Gastrocnemius medialis (tissue), 4 donors: ENCODE measurements at regions not wholly inside any gene's neighbourhood (a gene's known extent, or its start where the extent isn't known, plus 50 kb on each side); places are given as distances from the start of the nearest gene placed in this dataset.

Source experiments
- ATAC-seq, 2 donors: fragments of 150-250 bp; one replicate each; pipeline ENCODE4 v1.9.1; 2016
- DNase-seq, 2 donors: peaks; one replicate each; pipeline ENCODE4 v3.0.0-alpha.2; 2019
- H3K27ac ChIP-seq, 4 donors: fragments of 200-600 bp; sonication (generic); 1 replicate in 1 of 4; 2 replicates in 3 of 4; pipeline ENCODE4 v1.5.1; 2016 to 2018; ENCODE audit warnings: mild to moderate bottlenecking in 2 of 4, moderate library complexity in 1 of 4
- H3K27me3 ChIP-seq, 3 donors: fragments of 200-600 bp; sonication (generic) in 2 of 3; 1 replicate in 1 of 3; 2 replicates in 2 of 3; pipeline versions ENCODE4 v1.5.1 to v1.6.0; 2016 to 2019; ENCODE audit warnings: mild to moderate bottlenecking in 1 of 3, moderate library complexity in 1 of 3
- H3K36me3 ChIP-seq, 2 donors: fragments of 200-600 bp; sonication (generic) in 1 of 2; one replicate each; pipeline ENCODE4 v1.5.1; 2017 to 2018
- H3K4me1 ChIP-seq, 2 donors: fragments of 200-600 bp; sonication (generic) in 1 of 2; one replicate each; pipeline ENCODE4 v1.5.1; 2016 to 2017; ENCODE audit warnings: mild to moderate bottlenecking in 2 of 2
- H3K4me3 ChIP-seq, 4 donors: fragments of 200-600 bp; sonication (generic) in 3 of 4; 1 replicate in 1 of 4; 2 replicates in 3 of 4; pipeline ENCODE4 v1.5.1; 2016 to 2019; ENCODE audit warnings: mild to moderate bottlenecking in 2 of 4
- H3K9me3 ChIP-seq, 3 donors: fragments of 200-600 bp; sonication (generic) in 2 of 3; 1 replicate in 1 of 3; 2 replicates in 2 of 3; pipeline ENCODE4 v1.5.1; 2016 to 2019
- POLR2A ChIP-seq, 2 donors: fragments of 450-650 bp; IDR thresholded peaks; one replicate each; pipeline ENCODE4 v1.6.1; 2017; ENCODE audit warnings: antibody characterized with exemption in 2 of 2, mild to moderate bottlenecking in 2 of 2, moderate library complexity in 2 of 2
- in situ Hi-C, 4 donors: fragments of 200-750 bp; cut with MboI; loops; one replicate each; pipeline versions ENCODE4 v1.15.0 to v1.8.0; 2017; ENCODE audit warnings: low sequenced_read_pairs in 4 of 4
- intact Hi-C: fragments of 100-400 bp; cut with DNase I; formaldehyde crosslinking; loops from one replicate; pipeline ENCODE4 v1.15.1; 2023; ENCODE audit warnings: low total_unique reads
- TF ChIP-seq, protein P1 (sequence below), 5 experiments: fragments of 450-650 bp in 3 of 5; fragments of 200-600 bp in 2 of 5; sonication (generic) in 2 of 5; IDR thresholded peaks in 4 of 5; conservative IDR thresholded peaks in 1 of 5; 1 replicate in 4 of 5; 2 replicates in 1 of 5; pipeline ENCODE4 v1.5.1; 2016 to 2019; ENCODE audit warnings: antibody characterized with exemption in 5 of 5, mild to moderate bottlenecking in 3 of 5, moderate library complexity in 3 of 5

DNA sequence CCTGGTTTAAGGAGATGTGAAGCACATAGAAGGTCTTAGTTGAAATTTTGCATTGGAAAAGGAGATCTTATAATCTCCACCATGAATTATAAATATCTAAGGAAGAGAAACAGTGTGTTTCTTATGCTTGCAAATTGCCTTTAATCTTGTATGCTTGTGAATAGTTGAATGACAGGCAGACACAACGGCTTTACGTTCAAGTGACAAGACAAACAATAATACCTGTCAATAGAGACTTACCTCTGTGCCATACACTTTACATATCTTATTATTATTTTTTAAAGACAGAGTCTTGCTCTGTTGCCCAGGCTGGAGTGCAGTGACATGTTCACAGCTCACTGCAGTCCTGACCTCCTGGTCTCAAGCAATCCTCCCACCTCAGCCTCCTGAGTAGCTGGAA lies 113.7 kb downstream of the QPCT start:
- no peak overlapping the region for H3K4me3 ChIP-seq
- intact Hi-C loops: no loop called here
- in situ Hi-C loops: no loop called here
- no peak for DNase-seq
- no peaks in the 10 kb centered on the region for H3K4me1 ChIP-seq
- H3K27me3 ChIP-seq: no peaks in the 10 kb centered on the region
- no peak for TF ChIP-seq POLR2A (IDR thresholded peaks at IDR 0.05)
- TF ChIP-seq, protein P1, sequence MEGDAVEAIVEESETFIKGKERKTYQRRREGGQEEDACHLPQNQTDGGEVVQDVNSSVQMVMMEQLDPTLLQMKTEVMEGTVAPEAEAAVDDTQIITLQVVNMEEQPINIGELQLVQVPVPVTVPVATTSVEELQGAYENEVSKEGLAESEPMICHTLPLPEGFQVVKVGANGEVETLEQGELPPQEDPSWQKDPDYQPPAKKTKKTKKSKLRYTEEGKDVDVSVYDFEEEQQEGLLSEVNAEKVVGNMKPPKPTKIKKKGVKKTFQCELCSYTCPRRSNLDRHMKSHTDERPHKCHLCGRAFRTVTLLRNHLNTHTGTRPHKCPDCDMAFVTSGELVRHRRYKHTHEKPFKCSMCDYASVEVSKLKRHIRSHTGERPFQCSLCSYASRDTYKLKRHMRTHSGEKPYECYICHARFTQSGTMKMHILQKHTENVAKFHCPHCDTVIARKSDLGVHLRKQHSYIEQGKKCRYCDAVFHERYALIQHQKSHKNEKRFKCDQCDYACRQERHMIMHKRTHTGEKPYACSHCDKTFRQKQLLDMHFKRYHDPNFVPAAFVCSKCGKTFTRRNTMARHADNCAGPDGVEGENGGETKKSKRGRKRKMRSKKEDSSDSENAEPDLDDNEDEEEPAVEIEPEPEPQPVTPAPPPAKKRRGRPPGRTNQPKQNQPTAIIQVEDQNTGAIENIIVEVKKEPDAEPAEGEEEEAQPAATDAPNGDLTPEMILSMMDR (IDR thresholded peaks at IDR 0.05 in 4 of 5, conservative IDR thresholded peaks at IDR 0.05 in 1 of 5): no peak
- no peak for ATAC-seq
- no peaks in the 10 kb centered on the region for H3K9me3 ChIP-seq
- no peak overlapping the region for H3K27ac ChIP-seq
- no peaks in the 10 kb centered on the region for H3K36me3 ChIP-seq

DNA sequence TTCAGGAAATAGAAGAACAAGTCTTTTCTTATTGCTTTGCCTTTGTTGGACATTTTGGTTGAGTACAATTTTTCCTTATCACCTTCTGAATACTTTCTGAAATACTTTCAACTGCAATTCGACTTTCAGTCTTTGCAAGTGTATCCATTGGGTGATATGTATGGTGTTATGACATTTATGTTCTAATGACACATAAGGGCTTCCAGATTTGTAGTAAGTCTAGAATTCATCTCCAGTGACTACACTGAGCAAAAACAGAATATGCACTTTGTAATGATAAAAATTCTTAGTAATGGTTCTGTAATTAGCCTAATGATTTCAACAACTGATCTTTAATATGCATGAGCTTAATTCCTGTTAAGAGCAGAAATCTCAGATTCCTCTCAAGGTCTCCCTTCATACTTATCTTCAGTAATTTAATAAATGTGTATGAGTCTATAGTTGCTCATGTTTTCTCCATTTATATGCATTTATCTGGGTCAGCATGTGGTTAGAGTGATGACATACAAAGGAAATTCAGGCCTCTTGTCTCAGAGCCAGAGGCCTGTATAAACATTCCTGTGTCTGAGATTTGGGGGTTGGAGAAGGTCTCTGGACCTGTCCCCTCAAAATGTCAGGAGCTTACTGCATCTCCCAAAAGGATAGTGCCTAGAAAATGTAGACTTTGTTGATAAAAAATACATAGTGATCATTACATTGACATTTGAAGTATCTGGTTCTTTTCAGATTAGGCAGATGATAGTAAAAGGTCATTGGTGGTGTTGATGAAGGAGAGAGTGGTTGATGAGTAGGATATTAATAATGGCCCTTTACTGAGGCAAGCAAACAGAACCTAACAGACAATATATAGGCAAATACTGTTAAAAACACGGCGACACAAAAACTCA lies 114.9 kb downstream of the QPCT start:
- intact Hi-C loops (no loop called here), in situ Hi-C loops (no loop called here)
- H3K27ac ChIP-seq: no peak overlapping the region
- no peak overlapping the region for H3K4me3 ChIP-seq
- H3K9me3 ChIP-seq: no peaks in the 10 kb centered on the region
- no peaks in the 10 kb centered on the region for H3K27me3 ChIP-seq
- H3K36me3 ChIP-seq: no peaks in the 10 kb centered on the region
- TF ChIP-seq, protein P1 (IDR thresholded peaks at IDR 0.05 in 4 of 5, conservative IDR thresholded peaks at IDR 0.05 in 1 of 5): no peak
- no peak for TF ChIP-seq POLR2A (IDR thresholded peaks at IDR 0.05)
- ATAC-seq (no peak), DNase-seq (no peak)
- no peaks in the 10 kb centered on the region for H3K4me1 ChIP-seq

DNA sequence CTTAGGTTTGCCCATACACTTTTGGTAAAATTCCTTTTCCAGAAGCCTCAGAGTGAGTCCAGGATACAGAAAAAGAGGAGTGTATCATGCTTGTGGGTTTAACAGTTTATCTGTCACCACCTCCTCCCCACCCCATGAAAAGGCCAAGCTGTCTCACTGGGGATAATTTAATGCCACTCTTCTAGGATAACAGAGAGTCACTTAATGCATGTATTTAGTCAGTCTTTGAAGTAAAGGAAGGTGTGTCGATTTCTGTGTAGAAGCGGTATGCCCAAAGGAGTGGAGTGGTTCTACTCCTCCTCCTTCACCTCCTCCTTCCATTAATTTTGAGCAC lies 116.4 kb downstream of the QPCT start:
- Histone ChIP-seq H3K4me1 (no peaks in the 10 kb centered on the region), H3K9me3 (no peaks in the 10 kb centered on the region), H3K27me3 (no peaks in the 10 kb centered on the region), H3K36me3 (no peaks in the 10 kb centered on the region), H3K4me3 (no peak overlapping the region), H3K27ac (no peak overlapping the region)
- DNase-seq (no peak), ATAC-seq (no peak)
- TF ChIP-seq POLR2A (IDR thresholded peaks at IDR 0.05): no peak
- TF ChIP-seq, protein P1 (IDR thresholded peaks at IDR 0.05 in 4 of 5, conservative IDR thresholded peaks at IDR 0.05 in 1 of 5): no peak
- in situ Hi-C loops (no loop called here), intact Hi-C loops (loop anchor here (10.0 kb wide), 1 partner anchor 74 kb away; no protein-coding TSS in a partner anchor)

DNA sequence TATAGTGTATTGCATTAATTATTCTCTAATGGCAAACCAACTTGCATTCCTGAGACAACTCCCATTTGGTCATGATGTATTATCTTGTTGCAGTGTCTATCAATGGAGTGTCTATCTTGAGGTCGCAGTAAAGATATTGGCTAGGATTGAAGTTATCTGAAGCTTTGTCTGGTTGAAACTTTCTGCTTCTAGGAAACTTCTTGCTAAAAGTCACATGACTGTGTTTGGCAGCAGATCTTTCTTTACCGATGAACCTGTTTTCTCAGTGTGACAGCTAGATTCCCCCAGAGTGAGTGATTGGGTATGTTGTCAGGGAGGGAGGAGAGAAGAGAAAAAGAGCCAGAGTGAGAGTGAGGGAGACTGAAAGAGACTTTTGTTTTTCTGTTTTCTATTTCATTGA lies 119.6 kb downstream of the QPCT start:
- no peak for ATAC-seq
- H3K27ac ChIP-seq: no peak overlapping the region
- H3K36me3 ChIP-seq: no peaks in the 10 kb centered on the region
- no peaks in the 10 kb centered on the region for H3K9me3 ChIP-seq
- no peak overlapping the region for H3K4me3 ChIP-seq
- DNase-seq: no peak
- H3K4me1 ChIP-seq: peaks cover 11 to 14% of the 10 kb centered on the region in 2 donors
- TF ChIP-seq POLR2A (IDR thresholded peaks at IDR 0.05): no peak
- TF ChIP-seq, protein P1 (IDR thresholded peaks at IDR 0.05 in 4 of 5, conservative IDR thresholded peaks at IDR 0.05 in 1 of 5): no peak
- in situ Hi-C loops (no loop called here), intact Hi-C loops (loop anchor here (10.0 kb wide), 1 partner anchor 71 kb away; no protein-coding TSS in a partner anchor)
- no peaks in the 10 kb centered on the region for H3K27me3 ChIP-seq
